GM23248 (cell line): ENCODE measurements at regions not wholly inside any gene's neighbourhood (a gene's known extent, or its start where the extent isn't known, plus 50 kb on each side); places are given as distances from the start of the nearest gene placed in this dataset.

Experiments
- DNase-seq: peaks from one replicate; pipeline ENCODE4 v3.0.0-alpha.2; 2015
- H2AFZ ChIP-seq: fragments of 200-600 bp; sonication (generic); 2 replicates; pipeline ENCODE4 v1.6.1; 2016; ENCODE audit warnings: antibody characterized with exemption
- H3F3A ChIP-seq: fragments of 200-600 bp; sonication (generic); 2 replicates; pipeline ENCODE4 v1.6.1; 2016; ENCODE audit warnings: mild to moderate bottlenecking, antibody characterized with exemption, mixed run types; ENCODE audit not compliant: insufficient read depth
- H3K27ac ChIP-seq: fragments of 200-600 bp; sonication (generic); 2 replicates; pipeline ENCODE4 v1.5.1; 2016; ENCODE audit warnings: mild to moderate bottlenecking
- H3K27me3 ChIP-seq: fragments of 200-600 bp; sonication (generic); replicated peaks from 2 replicates; pipeline ENCODE4 v1.6.1; 2016; ENCODE audit warnings: mild to moderate bottlenecking; ENCODE audit not compliant: insufficient read depth
- H3K36me3 ChIP-seq: fragments of 200-600 bp; sonication (generic); 2 replicates; pipeline ENCODE4 v1.6.1; 2016; ENCODE audit warnings: low read depth, mild to moderate bottlenecking
- H3K4me1 ChIP-seq: fragments of 200-600 bp; sonication (generic); 2 replicates; pipeline ENCODE4 v1.6.1; 2016; ENCODE audit warnings: mild to moderate bottlenecking; ENCODE audit not compliant: insufficient read depth
- H3K4me2 ChIP-seq: fragments of 200-600 bp; sonication (generic); one replicate; pipeline ENCODE4 v1.6.1; 2016; ENCODE audit warnings: mild to moderate bottlenecking; ENCODE audit not compliant: unreplicated experiment
- H3K4me3 ChIP-seq: fragments of 200-600 bp; sonication (generic); 2 replicates; pipeline ENCODE4 v1.5.1; 2016; ENCODE audit warnings: mild to moderate bottlenecking
- H3K79me2 ChIP-seq: fragments of 200-600 bp; sonication (generic); 2 replicates; pipeline ENCODE4 v1.6.1; 2016; ENCODE audit warnings: mild to moderate bottlenecking; ENCODE audit not compliant: insufficient read depth
- H3K9ac ChIP-seq: fragments of 200-600 bp; sonication (generic); 2 replicates; pipeline ENCODE4 v1.6.1; 2016; ENCODE audit warnings: mild to moderate bottlenecking
- H3K9me2 ChIP-seq: fragments of 200-600 bp; sonication (generic); 2 replicates; pipeline ENCODE4 v1.6.1; 2016; ENCODE audit warnings: mixed run types, mild to moderate bottlenecking, moderate library complexity; ENCODE audit not compliant: insufficient read depth
- H3K9me3 ChIP-seq: fragments of 200-600 bp; sonication (generic); one replicate; pipeline ENCODE4 v1.6.1; 2017; ENCODE audit warnings: low read depth
- H4K20me1 ChIP-seq: fragments of 200-600 bp; sonication (generic); 2 replicates; pipeline ENCODE4 v1.6.0; 2016; ENCODE audit not compliant: insufficient read depth
- EZH2 ChIP-seq: fragments of 200-600 bp; sonication (generic); IDR thresholded peaks from 2 replicates; pipeline ENCODE4 v1.6.1; 2018; ENCODE audit warnings: antibody characterized with exemption, mild to moderate bottlenecking; ENCODE audit not compliant: insufficient read depth, poor library complexity, severe bottlenecking
- EZH2phosphoT487 ChIP-seq: fragments of 200-600 bp; sonication (generic); IDR thresholded peaks from 2 replicates; pipeline ENCODE4 v1.6.1; 2018; ENCODE audit warnings: antibody characterized with exemption, moderate library complexity, mild to moderate bottlenecking, low read depth; ENCODE audit not compliant: insufficient read depth
- whole genome bisulfite sequencing, 2 experiments: methylation state at CpG; one replicate each; pipeline ENCODE4 v1.1.6; 2015 to 2017; ENCODE audit warnings: low lambda C conversion rate in 2 of 2, low coverage in 1 of 2; ENCODE audit errors: missing lambda C conversion rate in 2 of 2; 5-methylcytosine and 5-hydroxymethylcytosine counted together
- in situ Hi-C: fragments of 300-500 bp; cut with MboI; formaldehyde crosslinking; loops from 2 replicates; pipeline ENCODE4 v1.15.0; 2020

DNA sequence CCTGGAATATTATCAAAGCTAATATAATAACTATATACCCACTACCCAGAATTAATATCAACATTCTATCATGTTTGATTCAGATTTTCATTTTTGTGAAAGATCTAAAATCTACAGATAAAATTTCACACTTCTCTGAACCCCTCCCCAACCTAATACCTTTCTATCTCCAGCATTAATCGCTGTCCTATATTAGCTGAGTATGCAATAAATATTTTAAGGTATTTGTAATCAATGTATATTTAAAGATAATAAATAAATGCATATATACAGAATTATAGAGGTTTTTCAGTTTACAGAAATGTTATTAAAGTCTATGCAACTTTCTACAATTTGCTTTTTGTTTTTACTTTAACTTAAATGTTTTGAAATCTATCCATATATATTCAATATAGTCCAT lies 156.7 kb upstream of the NRSN1 start:
- H3K4me3 ChIP-seq: no peak overlapping the region
- H4K20me1 ChIP-seq: no peaks in the 10 kb centered on the region
- in situ Hi-C loops: no loop called here
- no peaks in the 10 kb centered on the region for H3K79me2 ChIP-seq
- TF ChIP-seq EZH2 (no peak), EZH2phosphoT487 (no peak)
- H3K36me3 ChIP-seq: no peaks in the 10 kb centered on the region
- no peaks in the 10 kb centered on the region for H3K9me3 ChIP-seq
- H3K9me2 ChIP-seq: no peaks in the 10 kb centered on the region
- H3F3A ChIP-seq: no peaks in the 10 kb centered on the region
- H2AFZ ChIP-seq: no peak overlapping the region
- H3K9ac ChIP-seq: no peak overlapping the region
- H3K27ac ChIP-seq: no peak overlapping the region
- H3K4me2 ChIP-seq: no peak overlapping the region
- 28 to 34% methylated on average over 1 of the region's 1 CpG for WGBS, 2 experiments
- no peaks in the 10 kb centered on the region for H3K4me1 ChIP-seq
- no peaks in the 10 kb centered on the region for H3K27me3 ChIP-seq
- DNase-seq: no peak

- H2AFZ ChIP-seq: no peak overlapping the region
- H3K27me3 ChIP-seq: no peaks in the 10 kb centered on the region
- H3K79me2 ChIP-seq: no peaks in the 10 kb centered on the region
- no peaks in the 10 kb centered on the region for H3K9me3 ChIP-seq
- no peak overlapping the region for H3K4me3 ChIP-seq
- no peaks in the 10 kb centered on the region for H3K36me3 ChIP-seq
- H3K9ac ChIP-seq: no peak overlapping the region
- H3K9me2 ChIP-seq: no peaks in the 10 kb centered on the region
- H4K20me1 ChIP-seq: no peaks in the 10 kb centered on the region
- no peak overlapping the region for H3K27ac ChIP-seq
- no peaks in the 10 kb centered on the region for H3K4me1 ChIP-seq
- H3K4me2 ChIP-seq: no peak overlapping the region
- in situ Hi-C loops: no loop called here
- WGBS, 2 experiments: 42 to 44% methylated on average over 1 of the region's 1 CpG
- H3F3A ChIP-seq: no peaks in the 10 kb centered on the region
- TF ChIP-seq EZH2phosphoT487 (no peak), EZH2 (no peak)
- no peak for DNase-seq
Measured at GRCh38 chr6:23977706-23978105, 148.3 kb upstream of the NRSN1 start.

DNA sequence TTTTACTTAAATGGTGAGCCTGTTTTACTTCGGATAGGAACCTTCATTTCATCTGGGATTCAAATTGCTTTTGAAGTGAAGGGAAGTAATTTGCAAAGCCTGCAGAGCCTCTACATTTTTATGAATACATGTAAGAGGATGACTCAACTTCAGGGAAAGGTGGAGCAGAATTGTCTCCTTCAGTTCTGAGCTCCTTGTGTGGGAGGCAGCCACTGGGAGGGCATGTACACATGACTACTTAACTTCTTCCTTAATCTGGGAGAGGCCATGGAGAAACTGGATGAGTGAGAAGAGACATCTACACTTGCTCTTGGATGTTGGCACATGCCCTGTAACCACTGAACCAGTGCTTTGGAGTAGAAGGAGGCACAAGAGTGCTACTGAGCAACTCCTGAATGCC lies 145.1 kb upstream of the NRSN1 start:
- no peaks in the 10 kb centered on the region for H3K4me1 ChIP-seq
- H3K4me3 ChIP-seq: no peak overlapping the region
- H3K9me3 ChIP-seq: no peaks in the 10 kb centered on the region
- peak; percentile 58 for DNase-seq
- no peak overlapping the region for H3K9ac ChIP-seq
- no peaks in the 10 kb centered on the region for H3K27me3 ChIP-seq
- no peak for TF ChIP-seq EZH2phosphoT487
- no peak for TF ChIP-seq EZH2
- no peaks in the 10 kb centered on the region for H3K36me3 ChIP-seq
- no peaks in the 10 kb centered on the region for H4K20me1 ChIP-seq
- H2AFZ ChIP-seq: no peak overlapping the region
- no peaks in the 10 kb centered on the region; the same call in 1 of the 2 replicates for H3K9me2 ChIP-seq
- in situ Hi-C loops: no loop called here
- H3K79me2 ChIP-seq: no peaks in the 10 kb centered on the region
- WGBS, 2 experiments: 5 to 9% methylated on average over 1 of the region's 1 CpG
- H3K27ac ChIP-seq: no peak overlapping the region
- no peaks in the 10 kb centered on the region for H3F3A ChIP-seq
- H3K4me2 ChIP-seq: no peak overlapping the region

GRCh38 chr6:23981923-23982322 lies 144.1 kb upstream of the NRSN1 start:
- Histone ChIP-seq H3K27me3 (no peaks in the 10 kb centered on the region), H3K9me2 (no peaks in the 10 kb centered on the region; the same call in 1 of the 2 replicates), H3K79me2 (no peaks in the 10 kb centered on the region), H2AFZ (no peak overlapping the region), H3K27ac (no peak overlapping the region), H3K36me3 (no peaks in the 10 kb centered on the region), H3K9me3 (no peaks in the 10 kb centered on the region), H3K4me2 (no peak overlapping the region), H3K9ac (no peak overlapping the region), H3K4me3 (no peak overlapping the region), H4K20me1 (no peaks in the 10 kb centered on the region), H3K4me1 (no peaks in the 10 kb centered on the region), H3F3A (no peaks in the 10 kb centered on the region)
- TF ChIP-seq EZH2 (no peak), EZH2phosphoT487 (no peak)
- WGBS, 2 experiments: 63 to 65% methylated on average over 6 of the region's 6 CpGs
- DNase-seq: no peak
- in situ Hi-C loops: no loop called here

GRCh38 chr6:23983735-23984134 lies 142.3 kb upstream of the NRSN1 start:
- in situ Hi-C loops: no loop called here
- H3K79me2 ChIP-seq: no peaks in the 10 kb centered on the region
- H3K36me3 ChIP-seq: no peaks in the 10 kb centered on the region
- H3K4me3 ChIP-seq: no peak overlapping the region
- H3K4me1 ChIP-seq: no peaks in the 10 kb centered on the region
- H3F3A ChIP-seq: no peaks in the 10 kb centered on the region
- H3K9ac ChIP-seq: no peak overlapping the region
- TF ChIP-seq EZH2 (no peak), EZH2phosphoT487 (no peak)
- H3K27me3 ChIP-seq: no peaks in the 10 kb centered on the region
- no peaks in the 10 kb centered on the region for H4K20me1 ChIP-seq
- H2AFZ ChIP-seq: no peak overlapping the region
- no peak overlapping the region for H3K4me2 ChIP-seq
- no peaks in the 10 kb centered on the region; the same call in 1 of the 2 replicates for H3K9me2 ChIP-seq
- WGBS, 2 experiments: 24 to 32% methylated on average over 2 of the region's 2 CpGs
- H3K9me3 ChIP-seq: no peaks in the 10 kb centered on the region
- no peak overlapping the region for H3K27ac ChIP-seq
- DNase-seq: no peak
